GM21528 (cell line): ENCODE measurements at regions not wholly inside any gene's neighbourhood (a gene's known extent, or its start where the extent isn't known, plus 50 kb on each side); places are given as distances from the start of the nearest gene placed in this dataset.
"Not testable (repeated sequence)": the region's sequence is repeated elsewhere in the genome, so short reads cannot be mapped to it uniquely, and the experiment has no call there.

Experiments used
- ATAC-seq: cut with Tn5 transposase; IDR thresholded peaks from one replicate; pipeline ENCODE4 v1.9.1; 2021; ENCODE audit warnings: mild to moderate bottlenecking, moderate library complexity; ENCODE audit not compliant: unreplicated experiment, low FRiP score

GRCh38 chr5:153187503-153187902, 303.0 kb upstream of the GRIA1 start:
- ATAC-seq, result no peak

- ATAC-seq, result no peak
Observed at GRCh38 chr5:153206361-153206760, 284.1 kb upstream of the GRIA1 start.

- ATAC-seq, result no peak
Observed at GRCh38 chr5:153209016-153209415, 281.5 kb upstream of the GRIA1 start.

- ATAC-seq, result no peak
Observed at GRCh38 chr5:153209687-153210086, 280.8 kb upstream of the GRIA1 start.

- no peak for ATAC-seq
Observed at GRCh38 chr5:153211076-153211475, 279.4 kb upstream of the GRIA1 start.

GRCh38 chr5:153212471-153212870, 278.0 kb upstream of the GRIA1 start:
- no peak for ATAC-seq

- no peak for ATAC-seq
Observed at GRCh38 chr5:153222936-153223335, 267.5 kb upstream of the GRIA1 start.

- ATAC-seq, result no peak
Observed at GRCh38 chr5:153223376-153223775, 267.1 kb upstream of the GRIA1 start.

GRCh38 chr5:153224651-153225050, 265.8 kb upstream of the GRIA1 start:
- no peak for ATAC-seq

GRCh38 chr5:153233933-153234332, 256.5 kb upstream of the GRIA1 start:
- ATAC-seq, result no peak

GRCh38 chr5:153236319-153236718, 254.2 kb upstream of the GRIA1 start:
- ATAC-seq, result no peak

- peak; percentile 91 for ATAC-seq
Observed at GRCh38 chr5:153237671-153238332, 252.7 kb upstream of the GRIA1 start.

- no peak for ATAC-seq
Observed at GRCh38 chr5:153257381-153257780, 233.1 kb upstream of the GRIA1 start.

GRCh38 chr5:153258469-153258868, 232.0 kb upstream of the GRIA1 start:
- no peak for ATAC-seq

GRCh38 chr5:153267506-153267905, 223.0 kb upstream of the GRIA1 start:
- ATAC-seq, result no peak

GRCh38 chr5:153275695-153276094, 214.8 kb upstream of the GRIA1 start:
- no peak for ATAC-seq

GRCh38 chr5:153276151-153276550, 214.3 kb upstream of the GRIA1 start:
- no peak for ATAC-seq

- not testable (repeated sequence) for ATAC-seq
Observed at GRCh38 chr5:153296251-153296844, 194.1 kb upstream of the GRIA1 start.

- ATAC-seq, result no peak
Observed at GRCh38 chr5:153299891-153300290, 190.6 kb upstream of the GRIA1 start.

GRCh38 chr5:153308282-153308681, 182.2 kb upstream of the GRIA1 start:
- ATAC-seq, result no peak

- no peak for ATAC-seq
Observed at GRCh38 chr5:153318556-153318955, 171.9 kb upstream of the GRIA1 start.

- no peak for ATAC-seq
Observed at GRCh38 chr5:153321478-153321877, 169.0 kb upstream of the GRIA1 start.
